Effector memory CD4-positive, alpha-beta T cell (primary cell): ENCODE measurements at regions not wholly inside any gene's neighbourhood (a gene's known extent, or its start where the extent isn't known, plus 50 kb on each side); places are given as distances from the start of the nearest gene placed in this dataset.

Experiments
- DNase-seq, 3 donors: peaks; one replicate each; pipeline ENCODE4 v3.0.0-alpha.2; 2020
- H3K27ac ChIP-seq: 2 replicates; pipeline ENCODE4 v1.7.0; 2013; ENCODE audit warnings: mild to moderate bottlenecking, low read length, moderate library complexity; ENCODE audit not compliant: insufficient read depth, poor library complexity, severe bottlenecking
- H3K27me3 ChIP-seq: replicated peaks from 2 replicates; pipeline ENCODE4 v1.7.0; 2013; ENCODE audit warnings: mild to moderate bottlenecking, low read length; ENCODE audit not compliant: insufficient read depth, control insufficient read depth, poor library complexity, severe bottlenecking
- H3K36me3 ChIP-seq: 2 replicates; pipeline ENCODE4 v1.7.0; 2013; ENCODE audit warnings: mild to moderate bottlenecking, low read length, moderate library complexity; ENCODE audit not compliant: control insufficient read depth, insufficient read depth
- H3K4me1 ChIP-seq: 2 replicates; pipeline ENCODE4 v1.7.0; 2013; ENCODE audit warnings: low read length, mild to moderate bottlenecking; ENCODE audit not compliant: control insufficient read depth, insufficient read depth, poor library complexity, severe bottlenecking
- H3K4me3 ChIP-seq: 2 replicates; pipeline ENCODE4 v1.7.0; 2013; ENCODE audit warnings: low read length, low read depth, mild to moderate bottlenecking; ENCODE audit not compliant: insufficient read depth, poor library complexity, severe bottlenecking
- H3K9me3 ChIP-seq: 2 replicates; pipeline ENCODE4 v1.7.0; 2013; ENCODE audit warnings: mild to moderate bottlenecking, low read length, moderate library complexity; ENCODE audit not compliant: control insufficient read depth

GRCh38 chr10:4647109-4647785 is 178.8 kb upstream of the AKR1E2 start:
- Histone ChIP-seq H3K4me1 (no peaks in the 10 kb centered on the region), H3K27me3 (no peaks in the 10 kb centered on the region), H3K9me3 (no peaks in the 10 kb centered on the region), H3K36me3 (no peaks in the 10 kb centered on the region), H3K4me3 (no peak overlapping the region), H3K27ac (no peak overlapping the region)
- DNase-seq, result no peak

- Histone ChIP-seq H3K36me3 (no peaks in the 10 kb centered on the region), H3K27me3 (no peaks in the 10 kb centered on the region), H3K4me3 (no peak overlapping the region), H3K27ac (no peak overlapping the region), H3K9me3 (no peaks in the 10 kb centered on the region), H3K4me1 (no peaks in the 10 kb centered on the region)
- no peak for DNase-seq
Measured at GRCh38 chr10:4646547-4646946, 179.5 kb upstream of the AKR1E2 start.

GRCh38 chr10:4645836-4646235 is 180.2 kb upstream of the AKR1E2 start:
- Histone ChIP-seq H3K27ac (no peak overlapping the region), H3K36me3 (no peaks in the 10 kb centered on the region), H3K4me1 (no peaks in the 10 kb centered on the region), H3K9me3 (no peaks in the 10 kb centered on the region), H3K27me3 (no peaks in the 10 kb centered on the region), H3K4me3 (no peak overlapping the region)
- DNase-seq, result no peak

GRCh38 chr10:4643471-4643870 is 182.5 kb upstream of the AKR1E2 start:
- Histone ChIP-seq H3K27me3 (no peaks in the 10 kb centered on the region), H3K4me1 (no peaks in the 10 kb centered on the region), H3K27ac (no peak overlapping the region), H3K4me3 (no peak overlapping the region), H3K9me3 (no peaks in the 10 kb centered on the region), H3K36me3 (no peaks in the 10 kb centered on the region)
- no peak for DNase-seq

- no peaks in the 10 kb centered on the region for H3K36me3 ChIP-seq
- no peaks in the 10 kb centered on the region for H3K4me1 ChIP-seq
- no peak overlapping the region for H3K4me3 ChIP-seq
- DNase-seq, result no peak
- H3K27ac ChIP-seq, result no peak overlapping the region
- H3K9me3 ChIP-seq, result no peaks in the 10 kb centered on the region
- H3K27me3 ChIP-seq, result no peaks in the 10 kb centered on the region
Measured at GRCh38 chr10:4639960-4640359, 186.0 kb upstream of the AKR1E2 start.

- no peaks in the 10 kb centered on the region for H3K27me3 ChIP-seq
- no peaks in the 10 kb centered on the region for H3K36me3 ChIP-seq
- DNase-seq, result no peak
- H3K27ac ChIP-seq, result no peak overlapping the region
- no peak overlapping the region for H3K4me3 ChIP-seq
- no peaks in the 10 kb centered on the region for H3K9me3 ChIP-seq
- H3K4me1 ChIP-seq, result no peaks in the 10 kb centered on the region
Measured at GRCh38 chr10:4638099-4638498, 187.9 kb upstream of the AKR1E2 start.

GRCh38 chr10:4637657-4638056 is 188.3 kb upstream of the AKR1E2 start:
- Histone ChIP-seq H3K9me3 (no peaks in the 10 kb centered on the region), H3K4me3 (no peak overlapping the region), H3K27ac (no peak overlapping the region), H3K4me1 (no peaks in the 10 kb centered on the region), H3K36me3 (no peaks in the 10 kb centered on the region), H3K27me3 (no peaks in the 10 kb centered on the region)
- DNase-seq, result no peak

- no peaks in the 10 kb centered on the region for H3K9me3 ChIP-seq
- no peaks in the 10 kb centered on the region for H3K36me3 ChIP-seq
- no peak overlapping the region for H3K4me3 ChIP-seq
- DNase-seq, result no peak
- no peak overlapping the region for H3K27ac ChIP-seq
- H3K4me1 ChIP-seq, result no peaks in the 10 kb centered on the region
- no peaks in the 10 kb centered on the region for H3K27me3 ChIP-seq
Measured at GRCh38 chr10:4635883-4636282, 190.1 kb upstream of the AKR1E2 start.

GRCh38 chr10:4635388-4635787 is 190.6 kb upstream of the AKR1E2 start:
- H3K4me3 ChIP-seq, result no peak overlapping the region
- no peaks in the 10 kb centered on the region for H3K4me1 ChIP-seq
- DNase-seq, result no peak
- H3K36me3 ChIP-seq, result no peaks in the 10 kb centered on the region
- no peak overlapping the region for H3K27ac ChIP-seq
- H3K27me3 ChIP-seq, result no peaks in the 10 kb centered on the region
- no peaks in the 10 kb centered on the region for H3K9me3 ChIP-seq

- no peaks in the 10 kb centered on the region for H3K4me1 ChIP-seq
- H3K4me3 ChIP-seq, result no peak overlapping the region
- H3K27ac ChIP-seq, result no peak overlapping the region
- H3K36me3 ChIP-seq, result no peaks in the 10 kb centered on the region
- H3K9me3 ChIP-seq, result no peaks in the 10 kb centered on the region
- DNase-seq, result no peak
- H3K27me3 ChIP-seq, result no peaks in the 10 kb centered on the region
Measured at GRCh38 chr10:4633776-4634175, 192.2 kb upstream of the AKR1E2 start.
